GM19239 (cell line): ENCODE measurements at regions not wholly inside any gene's neighbourhood (a gene's known extent, or its start where the extent isn't known, plus 50 kb on each side); places are given as distances from the start of the nearest gene placed in this dataset.
"Not testable (repeated sequence)": the region's sequence is repeated elsewhere in the genome, so short reads cannot be mapped to it uniquely, and the experiment has no call there.

Experiments
- DNase-seq: peaks from one replicate; pipeline ENCODE4 v3.0.0; 2011; ENCODE audit warnings: low spot score; ENCODE audit not compliant: insufficient read length
- FAIRE-seq: peaks from 2 replicates; lab custom pipeline; 2011; peaks lifted over from hg19 to GRCh38; lab: Jason Lieb, UNC

DNA sequence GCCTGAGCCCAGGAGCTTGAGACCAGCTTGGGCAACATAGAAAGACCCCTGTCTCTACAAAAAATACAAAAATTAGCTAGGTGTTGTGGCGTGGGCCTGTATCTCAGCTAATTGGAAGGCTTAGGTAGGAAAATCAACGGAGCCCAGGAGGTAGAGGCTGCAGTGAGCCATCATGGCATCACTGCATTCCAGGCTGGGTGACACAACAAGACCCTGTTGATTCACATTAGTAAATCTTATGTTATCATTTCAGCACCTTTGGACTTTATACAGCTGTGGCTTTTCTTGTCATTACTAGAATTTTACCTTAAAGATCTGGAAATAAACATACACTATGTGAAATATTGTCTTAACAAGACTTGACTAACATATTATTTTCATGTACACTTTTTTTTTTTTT, 185.0 kb downstream of the ZNF608 start:
- DNase-seq = no peak
- FAIRE-seq = no peak

DNA sequence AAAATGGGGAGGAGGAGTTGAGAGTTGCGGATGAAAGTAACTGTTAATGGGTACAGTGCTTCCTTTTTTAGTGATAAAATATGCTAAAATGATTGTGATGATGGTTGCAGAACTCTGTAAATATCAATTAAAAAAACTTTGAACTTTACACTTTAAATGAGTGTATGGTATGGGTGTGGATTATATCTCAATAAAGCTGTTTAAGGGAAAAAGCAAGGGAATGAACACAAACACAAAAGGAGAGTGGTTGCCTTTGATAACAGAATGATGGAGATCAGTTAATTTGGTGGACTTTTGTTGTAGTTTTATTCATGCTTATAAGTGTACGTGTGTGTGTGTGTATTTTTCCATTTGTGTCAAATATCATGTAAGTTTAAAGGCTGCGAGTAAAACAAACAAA, 186.1 kb downstream of the ZNF608 start:
- DNase-seq (no peak), FAIRE-seq (no peak)

DNA sequence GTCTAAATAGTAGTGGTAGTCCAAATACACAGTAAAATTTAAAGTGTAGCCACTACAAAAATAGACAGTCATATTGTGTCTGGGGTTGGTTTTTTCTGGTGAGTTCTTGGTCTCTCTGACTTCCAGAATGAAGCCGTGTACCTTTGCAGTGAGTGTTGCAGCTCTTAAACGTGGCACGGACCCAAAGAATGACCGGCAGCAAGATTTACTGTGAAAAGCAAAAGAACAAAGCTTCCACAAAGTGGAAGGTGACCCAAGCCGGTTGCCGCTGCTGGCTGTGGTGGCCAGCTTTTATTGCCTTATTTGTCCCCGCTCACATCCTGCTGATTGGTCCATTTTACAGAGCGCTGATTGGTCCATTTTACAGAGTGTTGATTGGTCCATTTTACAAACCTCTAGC, 188.7 kb downstream of the ZNF608 start:
- DNase-seq (no peak), FAIRE-seq (no peak)

DNA sequence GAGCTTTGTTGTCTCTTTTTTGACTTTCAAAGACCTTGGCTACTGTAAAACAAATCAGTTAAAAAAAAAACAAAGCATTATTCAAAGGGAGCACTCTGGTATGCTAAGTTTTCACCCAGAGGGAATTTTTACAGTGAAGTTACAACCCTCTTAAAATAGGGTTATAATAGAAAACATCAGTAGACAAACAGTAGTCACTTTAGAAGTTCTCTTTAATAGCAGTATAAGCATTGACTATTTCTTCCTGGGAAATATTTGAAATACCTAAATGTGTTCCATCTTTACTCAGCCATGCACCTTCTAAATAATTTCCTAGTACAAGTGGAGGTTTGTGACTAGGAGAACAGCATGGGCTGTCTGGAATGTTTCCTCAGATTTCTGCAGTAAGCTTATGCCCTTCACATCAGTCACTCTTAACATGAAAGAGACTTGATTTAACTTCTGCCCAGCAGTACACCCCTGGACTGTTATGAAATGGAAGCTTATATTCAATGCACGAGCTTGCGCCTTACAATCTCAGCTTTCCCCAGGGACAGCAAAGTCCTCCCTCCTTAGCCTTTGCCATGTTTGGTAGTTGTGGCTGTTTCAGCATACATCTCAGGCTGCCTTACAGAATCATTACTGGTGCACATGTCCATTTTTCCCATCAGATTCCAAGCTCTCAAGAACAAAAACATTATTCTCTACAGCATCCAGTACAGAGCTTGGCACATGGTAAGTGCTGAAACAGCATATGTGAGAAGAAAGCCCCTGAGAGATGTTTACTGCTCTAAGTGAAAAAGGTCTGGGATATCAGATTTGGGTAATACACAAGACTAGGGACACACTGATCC, 191.5 kb downstream of the ZNF608 start:
- FAIRE-seq = no peak
- DNase-seq = no peak

DNA sequence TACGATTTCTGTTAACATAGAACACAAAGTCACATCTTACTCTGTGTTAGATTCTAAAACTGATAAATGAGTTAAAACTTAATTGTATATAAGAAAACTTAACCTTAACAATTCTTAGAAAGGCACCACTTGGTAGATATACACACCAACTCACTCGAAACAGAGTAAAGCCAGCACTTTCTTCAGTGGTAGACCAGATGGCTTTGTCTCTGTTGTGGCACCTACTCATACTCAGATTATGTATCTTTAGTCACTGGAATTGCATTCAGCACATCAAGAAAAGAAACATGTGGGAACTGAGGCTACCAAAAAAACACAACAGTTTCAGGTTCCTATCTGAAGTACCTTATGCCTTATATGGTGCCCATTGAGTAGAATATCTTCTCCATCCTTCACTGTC, 192.5 kb downstream of the ZNF608 start:
- FAIRE-seq = no peak
- no peak for DNase-seq

DNA sequence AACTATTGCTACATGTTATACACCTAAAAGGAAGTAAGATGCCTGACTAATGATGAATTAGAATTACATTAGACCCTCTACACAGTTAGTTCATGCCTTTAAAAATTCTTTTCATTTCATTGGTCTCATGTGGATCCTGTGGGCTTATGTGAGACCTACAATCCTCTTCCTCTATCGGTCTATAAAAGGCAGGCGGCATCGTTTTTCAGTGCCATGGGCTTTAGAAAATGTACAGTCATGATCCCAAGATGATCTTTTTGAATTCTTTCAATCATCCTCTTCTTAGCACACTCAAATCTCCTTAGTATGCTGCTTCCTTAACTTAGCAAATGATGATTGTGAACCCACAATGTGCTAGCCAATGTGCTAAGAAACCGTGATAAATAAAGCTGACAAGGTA, 193.9 kb downstream of the ZNF608 start:
- FAIRE-seq = no peak
- no peak for DNase-seq

DNA sequence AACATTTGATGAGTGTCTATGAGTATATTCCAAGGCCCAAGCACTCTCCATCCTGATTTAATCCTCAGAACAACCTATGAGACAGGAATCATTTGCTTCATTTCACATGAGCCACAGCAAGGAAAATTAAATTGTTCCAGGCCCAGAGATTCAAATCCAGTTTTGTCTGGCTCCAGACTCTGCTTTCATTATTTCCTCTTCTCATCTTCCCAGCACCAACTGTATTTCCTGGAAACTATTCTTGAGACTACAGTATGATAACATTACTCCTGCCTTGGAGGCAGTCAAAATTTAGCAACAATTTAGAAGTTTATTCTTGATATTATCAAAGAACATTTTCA, 194.5 kb downstream of the ZNF608 start:
- DNase-seq = no peak

DNA sequence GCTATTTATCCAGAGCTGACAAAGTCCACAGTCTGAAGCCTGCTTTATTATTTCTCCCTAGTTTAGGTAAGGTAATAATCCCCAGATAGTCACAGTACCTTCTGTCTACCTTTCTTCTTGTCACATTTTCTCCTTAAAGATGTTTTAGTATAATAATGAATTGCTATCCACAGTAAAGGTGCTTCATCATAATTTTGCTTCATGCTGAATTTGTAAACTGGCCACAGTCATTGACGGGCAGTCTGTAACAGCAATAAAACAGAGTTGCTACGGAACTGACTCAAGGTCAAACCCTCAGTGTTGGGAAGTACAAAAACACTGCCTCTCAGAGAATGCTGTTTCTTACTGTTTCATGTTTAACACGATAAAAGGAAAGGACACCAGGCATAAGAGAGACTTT, 195.7 kb downstream of the ZNF608 start:
- DNase-seq (no peak), FAIRE-seq (no peak)

More for the DNA sequence above, 194.5 kb downstream of the ZNF608 start:
- no peak for FAIRE-seq

DNA sequence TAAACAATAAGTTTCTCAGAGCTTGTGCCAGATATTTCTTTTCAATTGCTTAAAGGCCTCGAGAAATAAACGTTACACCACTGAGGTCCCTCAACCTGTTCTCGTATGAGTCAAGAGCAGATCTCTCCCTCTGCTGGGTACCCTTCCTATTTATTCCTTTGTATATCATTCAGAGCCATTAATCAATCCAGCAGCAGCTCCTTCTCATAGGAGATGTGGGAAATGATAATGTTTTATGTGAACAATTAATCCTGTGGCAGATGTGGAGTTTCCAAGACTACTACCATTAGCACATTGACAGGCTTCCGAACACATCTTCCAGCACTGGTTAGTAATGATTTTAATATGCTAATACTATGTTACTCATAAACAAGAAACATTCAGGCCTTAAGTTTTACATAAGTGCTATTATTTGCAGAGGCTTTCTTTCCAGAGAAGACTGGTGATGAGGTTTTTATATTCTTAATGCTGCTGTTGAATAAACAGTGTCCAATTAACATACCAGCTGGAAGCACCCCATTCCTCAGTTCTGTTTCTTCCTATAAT, 196.5 kb downstream of the ZNF608 start:
- no peak for DNase-seq
- FAIRE-seq = no peak

DNA sequence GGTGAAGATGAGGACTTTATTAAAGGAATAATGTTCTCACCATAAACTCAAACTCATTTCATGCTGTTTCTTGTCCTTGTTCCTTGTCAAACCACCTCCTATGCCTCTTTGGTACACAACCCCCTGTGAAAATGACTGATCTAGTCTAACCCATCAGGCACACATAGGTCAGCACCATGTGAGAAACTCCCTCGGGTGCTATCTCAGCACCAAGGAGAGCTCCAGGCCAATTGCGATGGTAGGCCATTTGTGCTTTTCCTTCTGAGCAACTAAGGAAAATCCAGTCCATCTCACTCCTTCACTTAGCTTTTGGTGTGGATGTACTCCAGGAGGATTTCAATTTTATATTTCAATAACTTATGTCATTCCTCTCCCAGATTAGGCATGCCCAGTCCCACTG, 199.8 kb downstream of the ZNF608 start:
- no peak for DNase-seq
- FAIRE-seq = no peak

DNA sequence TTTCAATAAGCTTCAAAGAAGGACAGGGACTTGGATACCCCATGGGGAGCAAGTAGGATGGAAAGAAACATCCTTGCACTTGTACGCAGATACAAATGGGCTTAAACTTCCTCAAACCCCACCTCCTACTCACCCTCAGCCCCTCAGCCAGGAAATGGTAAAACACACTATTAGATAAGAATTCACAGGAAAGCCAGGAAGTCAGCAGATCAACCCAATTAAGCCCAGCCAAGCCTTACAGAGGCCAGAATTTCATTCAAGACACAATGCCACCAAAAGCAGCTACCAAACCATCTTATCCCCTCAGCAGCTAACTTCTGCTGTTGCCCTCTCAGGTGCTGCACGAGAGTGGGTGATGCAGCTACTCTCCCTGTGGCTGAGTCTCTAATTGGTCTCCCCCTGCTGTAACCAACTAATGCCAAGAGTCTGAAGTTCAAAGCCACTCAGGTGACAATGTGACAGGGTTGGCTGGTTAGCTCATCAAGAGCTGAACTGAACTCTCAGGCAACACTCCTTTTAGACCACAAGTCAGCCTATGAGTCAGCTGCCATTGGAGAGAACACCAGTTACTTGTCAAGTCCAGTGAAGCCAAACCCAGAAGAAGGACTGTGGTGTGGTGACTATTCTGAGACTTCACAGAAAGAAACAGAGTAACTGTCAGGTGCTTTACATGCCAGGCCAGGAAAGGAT, 201.9 kb downstream of the ZNF608 start:
- FAIRE-seq = no peak
- no peak for DNase-seq

DNA sequence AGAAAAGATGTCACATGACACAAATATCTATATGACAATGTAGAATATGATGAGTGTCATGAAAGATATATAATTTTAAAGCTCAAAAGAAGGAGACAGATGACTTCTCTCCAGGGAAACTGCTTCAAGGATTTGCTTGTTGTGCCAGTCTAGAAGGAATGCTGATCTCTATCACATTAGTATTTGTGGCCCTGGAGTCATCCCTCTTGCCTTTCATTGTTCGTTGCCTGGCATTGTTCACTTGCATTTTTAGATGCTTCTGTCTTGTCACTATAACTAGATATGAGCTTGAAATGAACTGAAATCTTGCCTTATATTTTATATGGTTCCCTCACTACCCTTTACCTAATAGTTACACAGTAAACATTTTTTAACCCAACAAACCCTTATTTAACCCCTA, 207.5 kb downstream of the ZNF608 start:
- DNase-seq (no peak), FAIRE-seq (no peak)

DNA sequence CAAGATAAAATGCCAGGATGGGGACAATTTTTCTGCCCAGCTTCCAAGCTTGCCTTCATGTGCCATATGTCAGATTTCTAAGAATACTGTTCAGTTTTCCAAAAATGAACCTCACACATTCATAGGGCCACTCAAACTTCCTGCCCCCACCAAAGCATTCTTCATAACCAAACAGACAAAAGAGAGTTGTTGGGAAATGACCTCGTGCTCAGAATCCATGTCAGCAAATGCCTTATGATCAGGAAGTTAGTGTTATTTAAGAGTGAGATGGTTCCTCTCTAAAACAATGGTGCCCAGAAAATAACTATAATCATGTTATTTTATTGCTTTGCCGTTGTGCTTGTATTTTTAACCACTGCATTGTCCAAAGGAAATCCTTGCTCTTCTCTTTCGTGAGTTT, 208.2 kb downstream of the ZNF608 start:
- FAIRE-seq (no peak), DNase-seq (no peak)

DNA sequence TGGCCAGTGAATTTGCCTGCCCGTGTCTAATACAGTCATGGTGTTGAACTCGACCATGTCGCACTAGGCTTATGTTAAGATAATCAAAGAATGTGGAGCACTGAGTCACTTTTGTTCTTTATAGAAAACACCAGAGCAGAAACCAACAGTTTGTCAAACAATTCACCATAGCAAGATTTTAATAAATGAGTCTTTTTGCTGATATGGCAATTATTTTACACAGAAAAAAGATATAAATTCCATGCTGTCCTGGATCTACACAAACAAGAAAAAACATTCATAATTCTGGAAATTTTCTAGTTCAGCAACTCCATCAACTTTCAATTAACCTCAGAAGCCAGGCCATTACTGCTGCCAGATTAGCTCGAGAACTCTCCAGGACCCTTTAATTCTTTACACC, 208.9 kb downstream of the ZNF608 start:
- FAIRE-seq = no peak
- no peak for DNase-seq

DNA sequence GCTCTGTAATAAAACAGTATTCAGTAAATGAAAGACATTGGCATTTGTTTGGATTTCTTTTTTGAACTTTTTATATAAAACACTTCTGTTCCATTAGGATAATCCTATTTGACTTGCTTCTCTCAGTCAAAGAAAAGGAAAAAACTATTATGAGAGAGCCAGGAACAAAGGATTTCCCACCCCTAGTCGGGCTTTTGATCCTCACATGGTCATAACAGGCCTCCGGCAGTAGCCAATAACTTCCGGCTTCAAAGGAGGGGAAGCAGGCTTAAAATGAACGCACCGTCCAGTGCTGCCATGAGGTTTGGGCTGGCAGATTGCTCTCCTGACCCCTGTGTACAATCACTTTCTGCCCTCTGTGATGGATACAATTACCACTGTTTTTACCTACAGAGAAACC, 209.3 kb downstream of the ZNF608 start:
- DNase-seq (no peak), FAIRE-seq (no peak)

DNA sequence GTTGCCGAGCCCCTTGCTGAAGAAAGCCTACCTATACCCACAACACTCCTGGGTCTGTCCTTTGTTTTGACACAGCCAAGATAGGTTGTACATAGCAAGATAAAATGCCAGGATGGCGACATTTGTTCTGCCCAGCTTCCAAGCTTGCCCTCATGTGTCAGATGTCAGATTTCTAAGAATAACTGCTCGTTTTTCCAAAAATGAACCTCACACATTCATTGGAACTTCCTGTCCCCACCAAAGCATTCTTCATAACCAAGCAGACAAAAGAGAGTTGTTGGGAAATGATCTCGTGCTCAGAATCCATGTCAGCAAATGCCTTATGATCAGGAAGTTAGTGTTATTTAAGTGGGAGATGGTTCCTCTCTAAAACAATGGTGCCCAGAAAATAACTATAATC, 210.1 kb downstream of the ZNF608 start:
- FAIRE-seq = no peak
- no peak for DNase-seq

DNA sequence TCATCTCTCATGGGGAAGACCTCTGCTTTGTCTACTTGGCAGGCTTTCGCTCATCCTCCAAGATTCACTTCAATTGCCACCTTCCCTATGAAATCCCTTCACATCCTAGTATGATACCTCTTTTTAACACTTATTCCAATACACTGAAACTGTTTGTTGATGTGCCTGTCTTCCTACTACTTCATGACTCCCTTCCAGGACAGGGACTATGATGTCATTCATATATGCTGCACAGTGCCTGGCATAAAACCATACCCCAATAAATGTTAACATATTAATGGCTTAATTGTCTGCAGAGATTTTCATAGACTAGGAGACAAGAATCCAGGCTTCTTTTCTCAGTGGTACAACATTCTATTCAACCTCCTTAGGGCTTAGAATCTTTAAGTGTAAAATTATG, 215.5 kb downstream of the ZNF608 start:
- no peak for FAIRE-seq
- DNase-seq = no peak

DNA sequence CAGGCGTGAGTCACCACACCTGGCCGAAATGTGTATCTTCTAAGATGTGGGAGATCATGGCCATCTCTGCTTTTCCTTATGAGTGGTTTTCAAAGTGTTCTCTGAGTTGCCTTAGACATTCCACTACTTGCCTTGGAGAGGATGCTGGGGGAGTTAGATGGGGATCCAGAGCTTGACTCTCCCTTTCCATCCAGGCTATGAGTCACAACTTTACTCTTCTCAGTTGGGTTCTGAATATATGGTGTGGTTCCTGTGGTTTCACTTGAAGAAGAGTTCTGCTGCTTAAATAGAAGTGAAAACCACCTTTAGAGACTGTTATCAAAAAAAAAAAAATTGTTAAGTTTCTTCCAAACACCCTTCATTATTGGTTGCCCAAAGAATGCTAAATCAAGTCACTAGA, 217.6 kb downstream of the ZNF608 start:
- FAIRE-seq = no peak
- no peak for DNase-seq

DNA sequence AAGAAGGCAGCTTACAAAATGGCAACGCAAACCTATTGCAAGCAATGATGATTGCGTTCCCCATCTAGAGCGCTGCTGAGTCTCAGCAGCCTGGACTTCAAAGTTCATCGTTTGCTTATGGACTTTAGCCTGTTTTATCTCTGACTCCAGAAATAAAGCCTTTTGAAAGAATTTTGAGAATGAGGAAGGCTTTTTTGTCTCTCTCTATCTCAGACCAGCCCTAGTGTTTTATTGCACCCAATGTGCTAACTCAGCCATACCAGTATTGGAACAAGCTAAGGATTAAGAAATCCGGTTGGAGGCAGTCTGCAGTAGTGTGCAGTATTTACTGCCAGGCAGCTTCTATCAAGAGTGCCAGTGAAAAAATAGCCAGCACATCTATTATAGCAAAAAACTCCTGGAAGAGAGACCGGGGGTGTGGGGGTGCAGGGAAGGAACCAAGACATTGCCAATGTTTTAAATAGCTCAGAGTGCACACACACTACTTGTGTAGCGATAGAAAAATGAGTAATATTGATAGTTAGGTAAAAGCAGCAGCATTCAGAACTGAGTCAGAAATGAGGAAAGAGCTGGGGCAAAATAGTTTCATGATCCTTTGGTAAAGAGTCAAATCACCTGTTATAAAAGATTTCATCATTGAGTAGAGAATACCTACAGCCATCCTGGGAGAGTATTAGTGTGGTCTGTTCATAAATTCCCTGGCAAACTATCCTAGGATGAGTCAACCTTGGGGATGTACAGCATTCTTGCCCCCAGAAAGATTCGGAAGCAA, 219.0 kb downstream of the ZNF608 start:
- DNase-seq (no peak), FAIRE-seq (no peak)

DNA sequence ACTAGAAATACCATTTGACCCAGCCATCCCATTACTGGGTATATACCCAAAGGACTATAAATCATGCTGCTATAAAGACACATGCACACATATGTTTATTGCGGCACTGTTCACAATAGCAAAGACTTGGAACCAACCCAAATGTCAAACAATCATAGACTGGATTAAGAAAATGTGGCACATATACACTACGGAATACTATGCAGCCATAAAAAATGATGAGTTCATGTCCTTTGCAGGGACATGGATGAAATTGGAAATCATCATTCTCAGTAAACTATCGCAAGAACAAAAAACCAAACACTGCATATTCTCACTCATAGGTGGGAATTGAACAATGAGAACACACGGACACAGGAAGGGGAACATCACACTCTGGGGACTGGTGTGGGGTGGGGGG, 220.4 kb downstream of the ZNF608 start:
- DNase-seq, FAIRE-seq: not testable (repeated sequence)
